Left ventricle myocardium inferior (tissue), 1 donor: ENCODE measurements at regions not wholly inside any gene's neighbourhood (a gene's known extent, or its start where the extent isn't known, plus 50 kb on each side); places are given as distances from the start of the nearest gene placed in this dataset.

Experiments used
- DNase-seq: peaks from one replicate; pipeline ENCODE4 v3.0.0-alpha.2; 2020
- H3K27ac ChIP-seq: fragments of 200-600 bp; replicated peaks from 2 replicates; pipeline ENCODE4 v1.8.0; 2021
- H3K27me3 ChIP-seq: fragments of 200-600 bp; 2 replicates; pipeline ENCODE4 v1.8.0; 2021; ENCODE audit warnings: low read depth
- H3K36me3 ChIP-seq: fragments of 200-600 bp; 2 replicates; pipeline ENCODE4 v1.8.0; 2021
- H3K4me1 ChIP-seq: fragments of 200-600 bp; 2 replicates; pipeline ENCODE4 v1.8.0; 2021
- H3K4me3 ChIP-seq: fragments of 200-600 bp; 2 replicates; pipeline ENCODE4 v1.8.0; 2021; ENCODE audit warnings: mild to moderate bottlenecking, moderate library complexity
- H3K9me3 ChIP-seq: fragments of 200-600 bp; replicated peaks from 2 replicates; pipeline ENCODE4 v1.8.0; 2021
- CTCF ChIP-seq: fragments of 200-600 bp; IDR thresholded peaks from 2 replicates; pipeline ENCODE4 v1.8.0; 2021; ENCODE audit warnings: antibody characterized with exemption, mild to moderate bottlenecking, borderline replicate concordance
- intact Hi-C: fragments of 100-400 bp; cut with micrococcal nuclease; formaldehyde crosslinking; loops from one replicate; pipeline ENCODE4 v1.11.0; 2022
- donor health status: DM: no; HTN: yes; CAD: no; lungs with severe emphysema.

- no peaks in the 10 kb centered on the region for H3K36me3 ChIP-seq
- H3K27ac ChIP-seq = no peak overlapping the region
- H3K9me3 ChIP-seq = no peaks in the 10 kb centered on the region
- intact Hi-C loops = no loop called here
- H3K4me1 ChIP-seq = no peaks in the 10 kb centered on the region
- peaks cover 78% of the 10 kb centered on the region for H3K27me3 ChIP-seq
- DNase-seq = no peak
- no peak overlapping the region for H3K4me3 ChIP-seq
- no peak for TF ChIP-seq CTCF
These were observed 278.8 kb downstream of the CDC5L start for GRCh38 chr6:44666324-44666723.

- intact Hi-C loops = no loop called here
These were observed 279.7 kb downstream of the CDC5L start for GRCh38 chr6:44667226-44667625.

GRCh38 chr6:44667668-44668390 is 280.3 kb downstream of the CDC5L start:
- peak; percentile 63 for TF ChIP-seq CTCF
- H3K27ac ChIP-seq = no peak overlapping the region
- DNase-seq = no peak
- peaks cover 80% of the 10 kb centered on the region for H3K27me3 ChIP-seq
- intact Hi-C loops = no loop called here
- H3K36me3 ChIP-seq = no peaks in the 10 kb centered on the region
- no peaks in the 10 kb centered on the region for H3K4me1 ChIP-seq
- no peaks in the 10 kb centered on the region for H3K9me3 ChIP-seq
- H3K4me3 ChIP-seq = no peak overlapping the region

More at GRCh38 chr6:44667226-44667625, 279.7 kb downstream of the CDC5L start:
- Histone ChIP-seq H3K9me3 (no peaks in the 10 kb centered on the region), H3K27ac (no peak overlapping the region), H3K4me3 (no peak overlapping the region), H3K4me1 (no peaks in the 10 kb centered on the region), H3K27me3 (peaks cover 80% of the 10 kb centered on the region), H3K36me3 (no peaks in the 10 kb centered on the region)
- DNase-seq = no peak
- TF ChIP-seq CTCF = no peak

GRCh38 chr6:44668391-44668930 is 281.0 kb downstream of the CDC5L start:
- Histone ChIP-seq H3K4me1 (no peaks in the 10 kb centered on the region), H3K27me3 (peaks cover 80% of the 10 kb centered on the region), H3K27ac (no peak overlapping the region), H3K4me3 (no peak overlapping the region), H3K36me3 (no peaks in the 10 kb centered on the region), H3K9me3 (no peaks in the 10 kb centered on the region)
- no peak for DNase-seq
- no peak for TF ChIP-seq CTCF
- intact Hi-C loops = no loop called here

GRCh38 chr6:44668976-44669934 is 281.7 kb downstream of the CDC5L start:
- TF ChIP-seq CTCF = no peak
- H3K27me3 ChIP-seq = peaks cover 79% of the 10 kb centered on the region
- intact Hi-C loops = no loop called here
- DNase-seq = no peak
- H3K36me3 ChIP-seq = no peaks in the 10 kb centered on the region
- no peak overlapping the region for H3K27ac ChIP-seq
- H3K4me1 ChIP-seq = no peaks in the 10 kb centered on the region
- no peaks in the 10 kb centered on the region for H3K9me3 ChIP-seq
- H3K4me3 ChIP-seq = no peak overlapping the region
